ENCODE measurements at regions not wholly inside any gene's neighbourhood (a gene's known extent, or its start where the extent isn't known, plus 50 kb on each side); places are given as distances from the start of the nearest gene placed in this dataset.

- no peak for TF ChIP-seq CTCF (IDR thresholded peaks at IDR 0.05)
- Histone ChIP-seq H3K4me3 (no peak overlapping the region), H3K27ac (no peak overlapping the region)
- no peak for DNase-seq (ENCODE audit: low spot score)
Measured at GRCh38 chr3:106014518-106014917, 145.7 kb upstream of the CBLB start.

- no peak for DNase-seq (ENCODE audit: low spot score)
- H3K4me3 ChIP-seq: no peak overlapping the region
- H3K27ac ChIP-seq: no peak overlapping the region
- TF ChIP-seq CTCF (IDR thresholded peaks at IDR 0.05): no peak
Measured at GRCh38 chr3:106014971-106015370, 146.2 kb upstream of the CBLB start.

GRCh38 chr3:106018102-106018501, 149.3 kb upstream of the CBLB start:
- no peak overlapping the region for H3K4me3 ChIP-seq
- DNase-seq (ENCODE audit: low spot score): no peak
- no peak for TF ChIP-seq CTCF (IDR thresholded peaks at IDR 0.05)
- no peak overlapping the region for H3K27ac ChIP-seq

- Histone ChIP-seq H3K27ac (no peak overlapping the region), H3K4me3 (no peak overlapping the region)
- no peak for TF ChIP-seq CTCF (IDR thresholded peaks at IDR 0.05)
- DNase-seq (ENCODE audit: low spot score): no peak
Measured at GRCh38 chr3:106018929-106019550, 150.2 kb upstream of the CBLB start.

GRCh38 chr3:106022913-106023312, 154.1 kb upstream of the CBLB start:
- Histone ChIP-seq H3K4me3 (no peak overlapping the region), H3K27ac (no peak overlapping the region)
- TF ChIP-seq CTCF (IDR thresholded peaks at IDR 0.05): no peak
- no peak for DNase-seq (ENCODE audit: low spot score)

GRCh38 chr3:106025151-106025722, 156.4 kb upstream of the CBLB start:
- no peak for DNase-seq (ENCODE audit: low spot score)
- Histone ChIP-seq H3K4me3 (no peak overlapping the region), H3K27ac (peak overlapping the region; percentile 15 to 42)
- no peak for TF ChIP-seq CTCF (IDR thresholded peaks at IDR 0.05)

GRCh38 chr3:106029954-106030626, 161.3 kb upstream of the CBLB start:
- H3K4me3 ChIP-seq: no peak overlapping the region
- DNase-seq (ENCODE audit: low spot score): no peak
- no peak for TF ChIP-seq CTCF (IDR thresholded peaks at IDR 0.05)
- no peak overlapping the region for H3K27ac ChIP-seq
